Mesenteric fat pad (tissue), 1 donor: ENCODE measurements at regions not wholly inside any gene's neighbourhood (a gene's known extent, or its start where the extent isn't known, plus 50 kb on each side); places are given as distances from the start of the nearest gene placed in this dataset.
A peak's percentile ranks its signal among the peaks of the same experiment; 100 is the strongest.

Experiments used
- DNase-seq: peaks from one replicate; pipeline ENCODE4 v3.0.0-alpha.2; 2020; ENCODE audit warnings: low spot score
- donor health status: DM: yes; HTN: yes; CAD: no.

DNA sequence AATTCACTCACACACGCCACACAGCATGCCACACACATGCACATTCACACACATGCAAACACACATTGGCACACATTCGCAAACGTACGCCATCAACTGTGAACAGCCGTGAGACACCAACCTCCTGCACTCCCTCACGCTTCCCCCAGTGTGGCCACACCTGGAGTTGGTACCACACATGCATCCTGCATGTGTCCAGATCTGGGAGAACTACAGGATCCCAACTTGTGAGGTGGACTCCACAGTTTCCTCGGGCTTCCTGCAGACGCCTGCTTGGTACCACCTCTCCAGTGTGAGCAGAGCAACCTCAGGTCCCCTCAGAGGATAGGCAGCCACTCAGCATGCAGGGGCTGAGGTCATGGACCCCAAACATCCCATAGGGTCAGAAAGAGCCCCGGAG is 239.0 kb downstream of the EIPR1 start:
- DNase-seq, result peak; percentile 71

DNA sequence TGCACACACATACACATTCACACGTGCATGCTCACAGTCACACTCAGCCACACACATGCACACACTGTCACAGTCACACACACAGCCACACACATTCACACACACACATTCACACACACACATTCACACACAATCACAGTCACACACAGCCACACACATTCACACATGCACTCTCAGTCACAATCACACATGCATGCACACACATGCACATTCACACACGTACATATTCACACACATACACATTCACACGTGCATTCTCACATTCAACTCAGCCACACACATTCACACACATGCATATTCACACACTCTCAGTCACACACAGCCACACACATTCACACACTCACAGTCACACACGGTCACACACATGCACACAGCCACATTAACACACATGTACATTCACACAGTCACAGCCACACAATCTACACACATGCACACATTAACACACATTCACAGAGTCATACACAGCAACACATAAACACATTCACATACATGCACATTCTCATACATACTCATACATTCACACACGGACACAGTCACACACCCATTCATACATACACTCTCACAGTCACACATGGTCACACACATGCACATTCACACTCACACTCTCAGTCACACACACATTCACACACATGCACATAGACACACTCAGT is 239.8 kb downstream of the EIPR1 start:
- DNase-seq, result no peak

DNA sequence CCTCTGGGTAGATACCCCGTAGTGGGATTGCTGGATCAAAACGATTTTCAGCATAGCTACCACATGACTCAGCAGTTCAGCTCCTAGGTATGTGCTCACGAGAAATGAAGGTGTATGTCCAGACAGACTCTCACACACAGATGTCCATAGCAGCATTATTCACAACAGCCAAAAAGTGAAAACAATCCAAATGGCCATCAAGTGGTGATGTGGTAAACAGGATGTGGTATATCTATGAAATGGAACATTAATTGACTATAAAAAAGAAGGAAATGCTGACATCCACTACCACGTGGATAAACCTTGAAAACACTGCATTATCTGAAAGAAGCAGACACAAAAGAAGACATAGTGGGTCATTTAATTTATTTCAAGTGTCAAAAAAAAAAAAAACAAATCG is 241.9 kb downstream of the EIPR1 start:
- no peak for DNase-seq

DNA sequence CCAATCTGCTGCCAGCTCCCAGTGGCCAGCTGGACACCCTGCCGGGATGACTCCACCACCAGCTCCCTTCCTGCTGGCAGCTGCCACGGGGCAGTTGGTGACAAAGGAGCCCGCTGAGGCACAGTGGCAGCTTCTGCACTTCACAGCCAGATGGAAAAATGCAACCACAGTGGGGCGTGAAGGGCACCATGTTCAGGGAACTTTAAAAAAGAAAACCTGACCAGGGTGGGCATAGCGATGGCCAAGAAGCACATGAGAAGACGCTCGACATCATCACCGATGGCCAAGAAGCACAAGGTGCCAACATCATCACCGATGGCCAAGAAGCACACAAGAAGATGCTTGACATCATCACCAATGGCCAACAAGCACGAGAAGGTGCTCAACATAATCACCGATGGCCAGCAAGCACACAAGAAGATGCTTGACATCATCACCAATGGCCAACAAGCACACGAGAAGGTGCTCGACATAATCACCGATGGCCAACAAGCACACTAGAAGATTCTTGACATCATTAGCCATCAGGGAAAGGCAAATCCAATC is 243.5 kb downstream of the EIPR1 start:
- peak; percentile 43 for DNase-seq

DNA sequence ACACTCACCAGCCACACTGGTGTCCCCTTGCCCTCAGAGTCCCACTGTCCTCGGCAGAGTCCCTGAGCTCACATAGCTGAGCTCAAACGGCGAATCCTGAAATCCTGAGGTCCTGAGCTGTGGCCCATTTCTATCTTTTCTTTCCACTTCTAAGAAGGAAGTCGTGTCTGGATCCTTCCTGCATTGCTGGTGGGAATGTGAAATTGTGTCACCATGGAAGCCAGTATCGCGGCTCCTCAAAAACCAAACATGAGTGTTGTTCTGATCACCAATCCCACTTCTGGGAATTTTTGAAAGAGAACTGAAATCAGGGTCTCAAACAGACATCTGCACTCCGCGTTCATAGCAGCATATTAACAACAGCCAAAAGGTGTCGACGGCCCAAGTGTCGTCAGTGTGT is 244.7 kb downstream of the EIPR1 start:
- peak; percentile 18 for DNase-seq

DNA sequence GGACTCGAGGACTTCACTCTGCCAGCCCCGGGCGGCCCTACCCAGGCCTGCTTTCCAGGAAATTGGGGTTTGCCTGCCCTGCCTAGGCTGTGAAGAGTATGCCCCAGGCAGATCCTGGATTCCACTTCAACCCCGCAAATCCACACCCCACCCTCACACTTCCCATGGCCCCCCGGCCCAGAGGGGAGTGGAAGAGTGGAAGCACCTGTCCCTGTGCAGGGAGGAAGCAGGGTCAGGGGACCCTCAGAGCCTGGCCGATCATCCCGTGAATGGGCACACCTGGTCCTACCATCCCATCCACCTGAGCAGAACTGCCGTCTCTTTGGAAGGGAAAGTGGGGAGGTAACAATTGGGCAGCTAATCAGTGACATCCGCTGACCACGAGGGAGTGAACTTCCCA is 245.2 kb downstream of the EIPR1 start:
- peak; percentile 83 for DNase-seq

DNA sequence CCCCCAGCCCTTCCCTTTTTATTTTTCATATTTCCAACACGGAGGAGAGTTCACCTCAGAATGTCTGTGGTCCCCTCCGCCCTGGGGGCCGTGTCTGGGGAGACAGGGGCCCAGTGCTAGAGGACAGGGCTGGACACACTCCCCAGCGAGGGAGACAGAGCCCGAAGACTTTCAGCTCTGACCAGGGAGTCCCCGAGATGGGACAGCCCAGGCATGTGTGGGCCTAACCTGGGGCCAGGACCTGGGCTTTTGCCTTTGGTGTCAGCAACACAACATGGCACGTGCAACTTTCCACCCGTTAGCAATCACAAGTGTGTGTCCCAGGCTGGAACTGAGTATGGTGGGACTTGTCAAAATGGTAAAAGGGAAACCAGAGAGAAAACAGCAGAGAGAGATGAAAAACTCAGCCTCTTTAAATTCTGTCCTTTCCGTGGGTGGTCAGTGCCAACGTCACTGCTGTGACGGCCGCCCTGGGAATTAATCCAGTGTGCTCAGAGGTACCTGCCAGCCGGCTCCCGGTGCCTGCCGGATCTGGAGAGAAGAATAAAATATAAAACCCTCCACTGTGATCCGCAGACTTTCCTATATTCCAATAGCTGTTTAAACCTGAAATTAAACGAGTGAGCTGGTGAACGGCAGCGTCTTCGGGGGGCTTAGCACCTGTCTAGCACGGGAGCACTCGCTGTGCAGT is 245.8 kb downstream of the EIPR1 start:
- DNase-seq, result peak; percentile 49

DNA sequence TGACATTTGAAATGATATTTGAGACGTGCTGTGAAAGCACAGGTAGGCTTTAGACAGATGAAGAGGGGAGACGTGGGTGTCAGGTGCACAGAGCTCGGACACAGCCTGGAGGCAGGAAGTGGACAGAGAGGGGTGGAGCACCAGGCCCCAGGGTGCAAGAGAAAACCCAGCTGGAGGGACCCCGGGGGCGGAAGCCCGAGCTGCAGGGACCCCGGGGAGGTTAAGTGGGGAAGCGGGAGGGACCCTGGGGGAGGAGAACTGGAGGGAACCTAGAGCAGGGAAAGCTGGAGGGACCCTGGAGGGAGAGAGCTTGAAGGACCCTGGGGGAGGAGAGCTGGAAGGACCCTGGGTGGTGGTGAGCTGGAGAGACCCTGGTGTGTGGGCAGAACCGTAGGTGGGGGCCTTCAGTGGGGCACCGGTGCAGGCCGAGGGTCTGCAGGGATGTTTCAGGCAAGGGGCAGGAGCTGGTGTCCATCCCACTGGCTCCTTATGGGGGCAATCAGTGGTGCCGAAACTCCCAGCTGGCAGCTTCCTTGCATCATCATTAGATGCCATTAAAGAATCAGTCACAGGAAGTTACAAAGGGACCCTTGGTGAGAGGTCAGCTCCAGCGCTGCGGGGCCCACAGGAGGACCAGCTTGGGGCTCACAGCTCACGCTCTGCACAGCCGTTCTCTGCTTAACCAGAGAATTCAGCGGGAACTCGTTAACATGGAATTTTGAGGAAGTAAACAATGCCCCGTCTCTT is 246.6 kb downstream of the EIPR1 start:
- peak; percentile 60 for DNase-seq

DNA sequence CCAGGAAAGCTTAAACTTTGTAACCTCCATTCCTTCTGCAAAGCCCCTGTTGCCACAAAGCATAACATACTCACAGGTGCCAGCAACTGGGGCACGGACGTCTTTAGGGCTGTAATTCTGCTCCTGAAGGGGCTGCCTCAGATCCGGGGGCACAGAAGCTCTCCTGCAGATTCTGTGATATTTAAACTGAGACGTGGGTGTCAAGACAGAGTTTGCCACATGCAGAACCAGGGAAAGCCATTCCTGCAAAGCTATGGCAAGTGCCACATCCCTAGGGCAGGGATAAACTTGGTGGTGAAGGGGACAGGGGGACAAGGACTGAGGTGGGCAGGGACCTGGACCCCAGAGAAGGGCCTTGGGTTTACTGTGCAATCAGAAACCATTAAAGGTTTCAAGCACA is 247.2 kb downstream of the EIPR1 start:
- peak; percentile 76 for DNase-seq

DNA sequence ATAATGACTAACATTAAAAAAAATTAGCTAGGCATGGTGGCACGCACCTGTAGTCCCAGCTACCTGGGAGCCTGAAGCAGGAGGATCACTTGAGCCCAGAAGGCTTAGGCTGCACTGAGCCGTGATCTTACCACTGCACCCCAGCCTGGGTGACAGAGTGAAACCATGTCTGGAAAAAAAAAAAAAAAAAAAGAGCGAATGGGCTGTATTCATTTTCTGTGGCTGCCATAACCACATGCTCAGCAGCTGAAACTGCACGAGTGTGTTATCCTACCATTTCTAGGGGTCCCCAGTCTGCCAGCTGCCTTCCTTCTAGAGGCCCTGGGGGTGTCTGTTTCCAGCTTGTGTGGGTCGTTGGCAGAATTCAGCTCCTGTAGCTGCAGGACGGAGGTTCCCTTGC is 247.8 kb downstream of the EIPR1 start:
- peak; percentile 22 for DNase-seq

DNA sequence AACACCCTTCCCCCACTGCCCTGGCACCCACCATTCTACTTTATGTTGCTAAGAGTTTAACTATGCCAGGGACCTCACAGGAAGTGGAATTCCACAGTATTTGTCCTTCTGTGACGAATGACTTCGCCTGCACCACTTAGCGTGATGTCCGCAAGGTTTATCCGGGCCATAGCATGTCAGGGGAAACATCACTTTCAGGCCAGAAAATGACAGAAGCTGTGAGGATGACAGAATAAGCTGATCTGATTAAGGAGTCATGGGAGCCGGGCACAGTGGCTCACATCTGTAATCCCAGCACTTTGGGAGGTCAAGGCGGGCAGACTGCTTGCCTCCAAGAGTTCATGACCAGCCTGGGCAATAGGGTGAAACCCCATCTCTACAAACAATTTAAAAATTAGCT is 248.8 kb downstream of the EIPR1 start:
- peak; percentile 28 for DNase-seq

DNA sequence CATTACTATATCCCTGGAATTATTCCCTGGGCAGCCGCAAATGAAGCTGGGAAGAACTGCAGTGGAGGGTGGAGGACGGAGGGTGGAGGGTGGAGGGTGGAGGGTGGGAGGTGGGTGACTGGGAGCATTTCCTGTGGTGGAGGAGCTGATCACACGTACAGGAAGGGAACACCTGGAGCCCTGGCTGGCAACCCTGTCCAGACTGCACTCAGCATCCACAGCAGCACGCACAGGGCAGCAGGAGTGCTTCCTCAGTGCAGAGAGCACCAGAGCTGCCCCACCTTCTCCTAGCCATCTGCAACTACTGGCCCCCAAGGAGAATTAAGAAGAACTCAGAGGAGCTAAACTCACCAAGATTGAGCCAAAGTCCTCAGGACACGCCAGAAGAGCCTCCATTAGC is 249.9 kb downstream of the EIPR1 start:
- DNase-seq, result peak; percentile 49

DNA sequence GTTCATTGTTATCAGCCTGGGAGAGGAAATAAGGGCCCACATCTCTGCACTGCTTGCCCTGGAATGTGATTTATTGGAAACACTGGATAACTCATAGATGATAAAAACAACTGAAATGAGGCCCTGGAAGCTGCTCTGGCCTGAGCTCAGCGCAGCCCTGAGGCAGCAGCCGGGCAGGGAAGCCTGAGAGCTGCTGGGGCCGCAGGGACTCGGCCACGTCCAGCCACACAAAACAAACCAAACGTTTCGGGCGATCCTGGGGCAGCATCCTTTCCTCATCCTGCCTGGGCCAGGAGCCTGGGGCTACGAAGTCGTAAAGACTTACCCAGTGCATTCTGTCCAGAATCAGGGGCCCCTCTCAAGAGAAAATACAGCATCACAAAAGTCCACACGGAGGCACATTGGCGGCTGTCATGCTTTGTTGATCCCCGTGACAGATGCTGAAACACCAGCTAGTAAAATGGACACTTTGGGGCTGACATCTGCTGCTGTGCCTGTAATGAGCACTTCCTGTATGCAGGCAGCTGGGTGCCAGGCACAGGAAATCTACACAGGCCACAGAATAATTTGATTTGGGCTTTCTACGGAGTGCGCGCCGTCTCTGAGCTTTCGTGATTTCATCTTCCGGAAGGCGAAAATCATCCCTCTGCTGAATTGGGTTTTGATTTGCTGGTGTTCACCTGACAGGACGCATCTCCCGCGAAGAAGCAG is 250.6 kb downstream of the EIPR1 start:
- peak; percentile 76 for DNase-seq

DNA sequence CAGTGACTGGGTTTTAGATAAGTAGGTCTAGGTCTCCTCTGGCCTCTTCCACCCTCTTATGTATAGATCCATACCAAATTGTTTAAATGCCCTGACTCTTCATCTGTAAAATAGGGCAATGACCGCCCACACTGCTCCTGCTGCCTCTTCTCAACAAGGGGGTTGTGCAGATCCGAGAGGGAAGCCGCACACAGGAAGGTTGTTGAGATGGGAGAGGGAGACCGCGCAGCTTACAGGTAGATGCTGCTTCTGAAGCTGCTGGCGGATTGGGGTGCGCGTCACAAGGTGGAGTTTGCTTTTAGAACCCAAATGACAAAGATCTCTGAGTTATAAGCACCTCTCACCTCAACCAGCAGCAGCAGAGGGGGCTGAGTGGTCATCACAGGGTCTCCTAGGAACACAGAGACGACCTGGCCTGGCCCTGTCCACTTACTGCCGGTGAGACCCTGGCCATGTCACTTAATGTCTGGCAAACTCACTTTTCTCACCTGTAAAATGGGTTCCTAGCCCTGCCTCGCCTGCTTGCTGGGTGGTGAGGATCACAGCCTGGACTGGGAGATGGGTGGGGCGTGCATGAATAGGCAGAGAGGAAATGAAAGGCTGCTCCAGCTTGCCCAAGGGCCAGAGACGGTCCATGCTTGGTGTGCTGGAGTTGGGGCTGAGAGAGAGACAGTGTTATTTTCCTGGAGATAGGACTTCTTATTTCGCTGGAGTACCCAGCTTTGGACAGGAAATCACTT is 251.3 kb downstream of the EIPR1 start:
- peak; percentile 74 for DNase-seq

DNA sequence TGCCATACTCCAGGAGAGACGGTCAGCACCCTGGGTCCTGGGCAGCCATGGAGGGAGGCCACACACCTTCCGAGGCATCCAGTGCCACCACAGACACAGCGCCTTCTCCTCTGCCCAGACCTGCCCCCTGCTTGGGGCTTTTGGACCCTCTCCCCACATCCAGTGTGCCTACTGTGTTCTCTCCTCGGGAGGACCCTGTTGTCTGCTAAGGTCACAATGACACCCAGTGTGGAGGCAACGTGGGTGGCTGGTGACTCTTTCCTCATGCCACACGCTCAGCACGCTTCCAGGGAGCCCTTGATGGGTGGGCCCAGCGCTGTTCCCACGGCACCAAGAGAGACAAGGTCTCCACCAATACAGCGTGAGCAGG is 251.9 kb downstream of the EIPR1 start:
- DNase-seq, result peak; percentile 88

DNA sequence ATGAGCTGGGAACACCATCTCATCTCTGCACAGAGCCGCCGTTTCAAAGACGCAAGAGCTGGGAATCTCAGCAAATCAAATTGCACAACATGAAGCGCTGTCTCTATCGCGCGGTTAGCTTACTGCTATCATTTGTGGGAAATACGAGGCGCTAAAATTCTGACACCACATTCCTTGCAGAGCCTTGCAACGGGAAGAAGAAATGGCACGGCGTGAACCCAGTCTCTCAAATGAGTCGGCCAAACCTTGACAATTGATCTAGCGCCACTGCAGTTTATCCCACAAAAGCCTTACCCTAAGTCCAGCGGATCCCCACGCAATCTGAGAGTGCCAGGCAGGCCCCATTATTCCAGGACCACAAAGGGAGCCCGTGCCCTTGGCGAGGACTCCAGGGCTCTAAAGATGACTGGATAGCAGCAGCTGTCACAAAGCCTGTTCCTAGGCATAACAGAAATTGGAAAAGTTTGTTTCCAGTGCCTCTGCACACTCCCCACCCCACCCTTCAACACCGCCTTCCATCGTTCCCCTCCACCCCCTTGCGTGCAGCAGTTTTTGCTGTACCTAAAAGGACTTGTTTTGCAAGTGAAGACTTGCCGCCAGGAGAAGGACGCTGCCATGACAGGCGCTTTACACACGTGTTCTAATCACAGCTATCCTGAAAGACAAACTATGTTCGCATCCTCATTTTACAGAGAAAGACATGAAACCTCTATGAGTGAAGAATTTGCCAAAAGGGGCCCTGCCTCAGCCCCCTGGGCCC is 252.4 kb downstream of the EIPR1 start:
- peak; percentile 74 for DNase-seq

DNA sequence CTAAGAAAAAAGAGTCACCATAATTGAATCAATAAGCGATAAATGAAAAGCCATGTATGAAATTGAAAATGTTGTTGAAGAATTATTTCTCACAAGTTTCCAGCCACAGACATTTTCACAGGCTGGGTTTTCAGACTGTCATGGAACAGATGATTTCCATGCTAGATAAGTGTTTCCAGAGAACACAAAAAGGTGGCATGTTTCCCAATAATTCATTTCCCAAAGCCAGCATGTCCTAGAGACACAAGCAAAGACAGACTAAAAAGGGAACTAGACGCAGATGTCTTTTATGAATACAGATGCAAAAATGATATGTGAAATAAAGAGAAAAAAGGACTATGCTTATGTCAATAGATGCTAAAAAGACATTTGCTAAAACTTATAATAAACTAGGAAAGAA is 255.1 kb downstream of the EIPR1 start:
- DNase-seq, result no peak

DNA sequence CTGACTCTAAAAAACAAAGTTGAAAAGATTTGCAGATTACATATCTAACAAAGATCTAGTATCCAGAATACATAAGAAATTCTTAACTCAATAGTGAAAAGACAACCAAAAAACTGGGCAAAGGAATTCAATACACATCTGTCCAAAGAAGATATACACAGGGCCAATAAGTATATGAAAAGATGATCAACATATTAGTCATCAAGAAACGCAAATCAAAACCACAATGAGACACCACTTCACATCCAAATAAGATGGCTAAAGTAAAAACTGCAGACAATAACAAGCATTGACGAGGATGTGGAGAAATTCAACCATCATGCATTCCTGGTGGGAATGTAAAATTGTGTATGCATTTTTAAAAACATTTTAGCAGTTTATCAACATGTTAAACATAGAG is 256.0 kb downstream of the EIPR1 start:
- no peak for DNase-seq

DNA sequence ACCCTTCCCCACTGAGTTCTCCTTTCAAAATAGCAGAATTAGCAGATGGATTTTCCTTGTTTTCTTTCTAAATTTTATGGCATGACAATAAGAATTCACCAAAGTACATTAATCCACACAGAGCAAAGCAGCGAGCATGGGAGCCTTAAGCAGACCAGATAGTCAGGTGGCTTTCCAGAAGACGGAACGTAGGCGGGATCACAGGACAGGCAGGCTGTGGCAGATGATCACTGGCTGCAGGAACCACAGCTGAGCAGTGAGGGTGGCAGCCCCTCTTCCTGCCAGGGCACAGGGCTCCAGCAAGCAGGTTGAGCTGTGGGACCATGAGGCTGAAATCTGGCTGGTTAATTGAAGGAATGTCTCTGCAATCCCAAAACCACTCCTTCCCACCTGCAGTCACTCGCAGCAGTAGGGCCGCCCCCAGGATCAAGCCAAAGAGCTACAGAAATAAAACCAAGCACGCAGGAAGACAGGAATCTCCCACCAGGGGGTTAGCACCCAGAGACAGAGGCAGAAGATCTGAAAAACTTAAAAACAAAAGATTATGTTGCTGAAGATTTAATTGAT is 259.9 kb downstream of the EIPR1 start:
- peak; percentile 57 for DNase-seq

DNA sequence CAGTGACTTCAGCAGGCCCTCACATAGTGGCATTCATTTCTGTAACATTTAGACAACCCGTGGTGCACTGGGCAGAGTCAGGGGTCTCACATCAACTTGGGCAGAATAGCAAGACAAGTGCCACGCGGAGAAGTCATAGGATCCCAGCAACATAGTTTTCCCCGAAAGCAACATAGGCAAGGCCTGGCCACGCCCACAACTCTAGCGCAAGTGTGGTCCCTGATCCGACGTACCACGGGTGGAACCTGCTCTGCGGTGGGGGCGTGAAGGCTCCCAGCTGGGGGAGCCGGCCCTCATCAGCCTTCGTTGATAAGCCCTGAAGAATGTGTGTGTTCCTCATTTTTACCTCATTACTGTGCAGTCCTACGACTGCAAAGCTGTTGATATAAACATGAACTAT is 261.2 kb downstream of the EIPR1 start:
- peak; percentile 78 for DNase-seq
